Activated naive CD8-positive, alpha-beta T cell treated with anti-CD3 and anti-CD28 coated beads, Interleukin-2, amount 50 U/mL, for 16 hours (primary cell): ENCODE measurements at regions not wholly inside any gene's neighbourhood (a gene's known extent, or its start where the extent isn't known, plus 50 kb on each side); places are given as distances from the start of the nearest gene placed in this dataset.

Experiments used
- DNase-seq: peaks from one replicate; pipeline ENCODE4 v3.0.0-alpha.2; 2020; ENCODE audit warnings: low read depth, low spot score

DNA sequence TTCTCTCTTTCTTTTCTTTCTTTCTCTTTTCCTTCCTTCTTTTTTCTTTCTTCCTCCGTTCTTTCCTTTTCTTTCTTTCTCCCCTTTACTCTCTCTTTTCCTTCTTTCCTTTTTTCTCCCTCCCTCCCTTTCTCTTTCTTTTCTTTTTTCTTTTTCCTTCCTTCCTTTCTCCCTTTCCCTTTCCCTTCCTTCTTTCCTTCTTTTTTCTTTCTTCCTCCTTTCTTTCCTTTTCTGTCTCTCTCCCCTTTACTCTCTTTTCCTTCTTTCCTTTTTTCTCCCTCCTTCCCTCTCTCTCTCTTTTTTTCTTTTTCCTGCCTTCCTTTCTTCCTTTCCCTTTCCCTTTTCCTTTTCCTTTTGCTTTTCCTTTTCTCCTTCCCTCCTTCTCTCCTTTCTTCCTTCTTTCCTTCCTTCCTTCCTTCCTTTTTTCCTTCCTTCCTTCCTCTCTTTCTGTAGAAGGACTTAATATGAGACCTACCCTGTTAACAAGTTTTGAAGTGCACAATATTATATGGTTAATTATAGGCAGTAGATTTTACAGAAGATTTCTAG lies 142.7 kb upstream of the CD180 start:
- no peak for DNase-seq

DNA sequence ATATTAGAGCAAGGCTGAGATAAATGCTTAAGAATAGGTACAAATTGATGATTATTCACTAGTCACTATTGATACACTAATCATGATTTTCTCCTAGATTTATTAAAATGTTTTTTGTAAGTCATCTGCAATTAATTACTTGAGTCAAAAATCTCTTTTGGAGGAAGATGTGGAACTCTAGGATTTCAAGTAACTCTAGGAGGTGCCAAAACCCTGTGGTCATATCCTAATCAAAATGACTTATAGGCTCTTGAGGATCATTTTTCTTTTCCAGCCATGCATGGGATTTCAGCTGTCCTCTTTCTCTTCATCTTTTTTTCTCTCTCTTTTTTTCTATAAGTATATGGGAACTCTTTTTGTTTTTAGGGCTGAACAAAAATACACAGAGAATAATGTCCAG lies 141.8 kb upstream of the CD180 start:
- DNase-seq: no peak

DNA sequence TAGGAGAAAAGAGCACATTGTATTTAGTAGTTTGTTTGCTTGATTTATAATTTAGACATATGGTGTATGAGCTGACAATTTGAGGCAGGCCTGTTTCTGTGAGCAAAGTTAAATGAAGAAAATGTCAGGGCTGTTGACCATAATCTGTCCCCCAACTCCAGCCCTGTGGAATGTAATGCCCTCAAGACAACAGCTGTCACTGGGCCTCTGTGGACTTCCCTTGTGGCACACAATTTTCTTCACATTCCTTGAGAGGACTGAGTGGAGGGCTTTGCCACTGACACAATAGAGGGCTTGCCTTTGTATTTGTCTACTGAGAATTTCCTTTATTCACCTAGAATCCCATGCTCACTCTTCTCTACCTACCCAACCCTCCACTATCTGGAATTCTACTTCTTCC lies 141.2 kb upstream of the CD180 start:
- no peak for DNase-seq

DNA sequence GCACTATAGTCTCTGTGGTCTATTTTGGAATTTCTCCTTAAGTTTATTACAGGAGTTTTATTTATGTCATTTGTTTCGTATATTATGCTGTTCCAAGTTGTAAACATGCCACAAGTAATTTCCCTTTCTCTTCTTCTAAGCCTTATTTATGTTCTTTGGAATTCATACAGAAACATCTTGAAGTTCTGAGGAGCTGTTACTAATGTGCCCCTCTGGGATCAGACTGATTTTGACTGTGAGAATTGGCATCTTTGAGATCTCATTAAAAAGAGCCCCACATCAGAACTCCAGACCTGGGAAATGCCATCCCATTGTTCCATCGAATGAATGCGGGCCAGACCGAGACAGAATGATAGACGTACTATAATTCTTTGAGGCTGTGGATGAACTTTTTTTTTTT lies 138.8 kb upstream of the CD180 start:
- no peak for DNase-seq

DNA sequence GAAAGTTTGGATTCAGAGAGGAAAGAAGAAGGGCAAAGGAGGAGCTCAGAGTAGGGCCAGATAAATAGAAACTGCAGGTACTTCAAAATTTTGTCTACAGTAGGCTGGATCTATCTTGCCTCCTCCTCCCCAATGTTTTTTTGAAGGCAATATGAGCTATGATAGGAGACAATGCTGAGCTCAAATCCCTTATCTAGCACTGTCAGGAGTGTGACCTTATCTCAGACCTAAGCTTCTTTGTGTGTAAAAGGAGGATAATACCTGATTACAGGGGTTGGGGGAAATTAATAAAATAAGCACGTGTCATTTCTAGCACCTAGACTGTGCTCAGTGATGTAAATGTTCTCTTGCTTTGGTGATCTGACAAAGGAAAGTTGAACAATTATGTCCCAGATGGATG lies 137.8 kb upstream of the CD180 start:
- no peak for DNase-seq

DNA sequence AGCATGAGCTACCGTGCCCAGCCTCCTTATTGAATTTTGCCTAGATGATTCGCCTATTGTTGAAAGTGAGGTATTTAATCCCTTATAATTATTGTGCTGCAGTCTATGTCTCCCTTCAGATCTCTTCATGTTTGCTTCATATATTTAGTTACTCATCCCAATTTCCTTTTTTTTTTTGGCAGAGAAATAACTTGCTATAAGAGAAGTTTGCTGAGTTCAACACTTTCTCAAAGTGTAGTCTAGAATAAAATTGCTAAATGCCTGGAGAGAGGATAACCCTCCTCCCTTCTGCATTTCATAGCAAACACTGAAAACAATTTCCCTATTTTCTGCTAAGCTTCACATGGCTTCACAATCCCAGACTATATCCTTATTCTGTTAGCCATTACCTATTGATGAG lies 136.6 kb upstream of the CD180 start:
- no peak for DNase-seq

DNA sequence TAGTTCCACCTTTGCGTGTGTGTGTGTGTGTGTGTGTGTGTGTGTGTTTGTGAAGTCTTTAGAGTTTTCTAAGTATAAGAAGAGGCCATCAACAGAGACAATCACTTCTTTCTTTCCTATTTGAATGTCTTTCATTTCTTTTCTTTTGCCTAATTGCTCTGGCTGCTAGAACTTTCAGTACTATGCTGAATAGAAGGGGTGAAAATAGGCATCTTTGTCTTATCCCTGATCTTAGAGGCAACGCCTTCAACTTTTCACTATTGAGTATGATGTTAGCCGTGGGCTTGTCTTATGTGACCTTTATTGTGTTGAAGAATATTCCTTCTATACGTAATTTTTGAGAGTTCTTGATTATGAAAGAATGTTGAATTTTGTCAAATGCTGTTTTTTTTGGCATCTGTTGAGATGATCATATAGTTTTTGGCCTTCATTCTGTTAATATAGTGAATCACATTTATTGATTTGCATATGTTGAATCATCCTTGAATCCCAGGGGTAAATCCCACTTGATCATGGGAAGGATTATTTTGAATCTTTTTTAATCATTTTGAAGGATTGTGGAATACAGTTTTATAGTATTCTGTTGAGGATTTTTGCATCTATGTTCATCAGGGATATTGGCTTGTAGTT lies 134.8 kb upstream of the CD180 start:
- no peak for DNase-seq

DNA sequence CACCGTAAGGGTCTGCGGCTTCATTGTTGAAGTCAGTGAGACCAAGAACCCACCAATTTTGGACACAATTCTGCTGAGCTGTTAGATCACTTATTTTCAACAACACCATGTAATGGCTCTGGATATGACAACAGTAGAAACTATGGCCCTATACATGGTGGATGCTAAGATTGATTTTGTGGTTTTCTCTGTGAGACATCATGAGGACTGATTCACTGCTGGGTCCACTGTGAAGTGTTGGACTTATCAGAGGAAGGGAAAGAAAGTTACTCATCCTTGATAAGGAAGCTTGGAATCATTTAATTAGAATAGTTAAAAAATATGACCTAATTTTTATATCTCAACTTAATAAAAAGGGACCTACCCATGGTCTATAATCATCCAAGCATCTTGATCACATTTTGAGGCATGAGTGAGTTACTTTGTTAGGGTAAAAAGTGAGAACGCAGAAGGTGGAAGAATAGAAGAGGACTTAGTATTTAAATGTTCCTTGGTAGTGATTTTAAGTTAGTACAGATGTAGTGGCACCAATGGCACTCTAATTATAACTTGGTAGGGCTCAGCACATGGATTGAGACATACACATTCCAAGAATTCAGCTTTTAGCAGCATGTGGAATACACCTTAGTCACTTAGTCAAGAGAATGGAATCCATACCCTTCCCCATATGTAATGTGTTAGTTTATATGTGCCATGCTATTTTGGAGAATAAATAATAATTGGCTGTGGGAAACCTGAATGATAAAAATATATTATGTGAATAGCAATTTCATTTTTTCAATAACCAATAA lies 123.5 kb upstream of the CD180 start:
- DNase-seq: no peak

DNA sequence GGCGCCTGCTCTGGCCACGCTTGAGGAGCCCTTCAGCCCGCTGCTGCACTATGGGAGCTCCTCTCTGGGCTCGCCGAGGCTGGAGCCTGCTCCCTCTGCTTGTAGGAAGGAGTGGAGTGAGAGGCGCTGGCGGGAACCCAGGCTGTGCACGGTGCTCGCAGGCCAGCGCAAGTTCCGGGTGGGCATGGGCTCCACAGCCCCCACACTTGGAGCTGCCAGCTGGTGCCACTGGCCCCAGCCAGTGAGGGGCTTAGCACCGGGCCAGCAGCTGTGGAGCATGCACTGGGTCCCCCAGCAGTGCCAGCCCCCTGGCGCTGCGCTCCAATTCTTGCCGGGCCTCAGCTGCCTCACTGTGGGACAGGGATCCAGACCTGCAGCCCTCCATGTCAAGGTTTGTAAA lies 122.1 kb upstream of the CD180 start:
- DNase-seq: no peak

DNA sequence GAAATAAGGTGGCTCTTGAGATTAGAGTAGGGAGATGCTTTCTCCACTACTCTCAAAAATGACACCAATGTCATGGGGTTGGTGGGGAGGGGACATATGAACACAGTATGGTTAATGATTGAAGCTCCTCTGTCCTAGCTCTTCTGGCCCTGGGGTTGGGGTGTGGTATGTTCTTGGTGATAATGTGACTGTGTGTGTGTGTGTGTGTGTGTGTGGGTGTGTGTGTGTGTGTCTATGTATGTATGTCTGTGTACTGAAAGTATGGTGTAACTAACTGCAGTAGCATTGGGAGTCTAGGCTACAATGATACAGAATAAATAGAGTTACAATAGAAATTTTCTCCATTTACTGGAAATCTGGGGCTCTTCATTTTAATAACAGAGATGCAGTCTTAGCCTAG lies 121.0 kb upstream of the CD180 start:
- no peak for DNase-seq

DNA sequence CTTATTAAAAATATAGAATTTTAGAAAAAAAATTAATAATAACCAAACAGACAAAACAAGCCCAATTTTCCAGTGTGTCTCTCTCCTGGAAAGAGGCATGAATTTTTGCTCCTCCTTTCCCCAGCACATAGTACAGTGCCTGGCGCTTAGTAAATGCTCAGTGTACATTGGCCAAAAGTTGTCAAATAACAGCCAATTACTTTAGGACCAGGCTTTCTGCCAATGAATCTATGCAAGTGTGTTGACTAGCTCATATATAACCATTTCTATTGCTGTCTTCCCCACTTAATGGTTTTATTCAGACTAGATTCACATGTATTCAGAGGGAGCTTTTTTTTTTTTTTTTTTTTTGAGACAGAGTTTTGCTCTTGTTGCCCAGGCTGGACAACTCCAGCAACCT lies 120.1 kb upstream of the CD180 start:
- DNase-seq: no peak

DNA sequence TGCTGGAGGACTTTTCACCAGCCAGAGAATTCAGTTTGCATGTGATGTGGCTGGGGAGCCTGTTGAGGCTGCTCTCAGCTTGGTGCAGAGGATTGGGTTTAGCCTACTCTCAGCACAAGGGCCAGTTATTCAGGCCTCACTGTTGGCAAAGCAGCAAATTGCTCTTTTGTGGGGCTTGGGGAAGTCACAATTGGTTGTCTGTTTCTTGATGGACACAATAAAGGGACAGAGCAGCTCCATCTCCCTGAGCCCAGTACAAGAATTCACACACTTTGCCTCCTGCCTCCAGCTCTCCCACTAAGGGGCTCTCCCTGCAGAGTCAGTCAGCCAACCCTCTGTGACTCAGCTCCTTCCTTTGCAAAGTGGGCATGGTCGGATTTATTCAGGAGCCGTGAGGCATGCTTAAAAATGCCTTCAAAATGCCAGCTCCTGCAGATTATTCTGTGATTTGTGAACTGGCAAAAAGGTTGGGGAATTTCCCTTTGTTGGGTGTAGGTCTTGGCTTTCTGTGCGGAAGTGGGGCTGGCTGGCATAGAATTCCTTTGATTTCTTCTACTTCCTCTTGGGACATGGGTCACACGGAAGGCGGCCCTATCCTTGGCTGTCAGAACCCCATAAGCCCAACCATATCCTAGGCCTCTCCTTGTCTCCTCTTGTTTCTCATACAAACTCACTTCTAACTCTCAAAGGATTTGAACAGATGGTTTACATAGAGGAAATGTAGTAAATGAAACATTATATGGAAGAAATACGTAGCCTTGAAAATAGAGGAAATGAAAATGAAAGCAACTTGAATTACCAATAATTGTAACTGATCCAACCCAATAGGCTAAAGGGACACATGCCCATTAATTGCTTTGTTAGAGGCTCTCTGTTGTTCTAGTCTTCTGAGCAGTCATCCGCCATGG lies 118.7 kb upstream of the CD180 start:
- no peak for DNase-seq

DNA sequence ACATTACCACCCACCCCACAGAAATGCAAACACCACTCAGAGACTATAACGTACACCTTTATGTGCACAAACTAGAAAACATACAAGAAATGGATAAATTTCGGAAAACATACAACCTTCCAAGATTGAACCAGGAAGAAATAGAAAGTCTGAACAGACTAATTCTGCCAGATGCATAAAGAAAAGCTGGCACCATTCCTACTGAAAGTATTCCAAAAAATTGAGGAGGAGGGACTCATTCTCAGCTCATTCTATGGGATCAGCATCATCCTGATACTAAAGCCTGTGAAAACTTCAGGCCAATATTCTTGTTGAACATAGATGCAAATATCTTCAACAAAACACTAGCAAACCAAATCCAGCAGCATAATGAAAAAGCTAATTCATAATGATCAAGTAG lies 115.1 kb upstream of the CD180 start:
- no peak for DNase-seq

DNA sequence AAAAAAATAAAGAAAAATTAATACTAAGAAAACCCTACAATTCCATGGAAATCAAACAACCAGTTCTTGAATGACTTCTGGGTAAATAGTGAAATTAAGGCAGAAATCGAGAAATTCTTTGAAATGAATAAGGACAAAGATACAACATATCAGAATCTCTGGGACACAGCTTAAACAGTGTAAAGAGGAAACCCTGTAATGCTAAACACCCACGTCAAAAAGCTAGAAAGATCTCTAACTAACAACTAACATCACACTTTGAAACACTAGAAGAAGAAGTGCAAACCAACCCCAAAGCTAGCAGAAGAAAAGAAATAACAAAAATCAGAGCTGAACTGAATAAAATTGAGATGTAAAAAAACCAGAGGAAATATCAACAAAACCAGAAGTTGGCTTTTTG lies 114.6 kb upstream of the CD180 start:
- DNase-seq: no peak

DNA sequence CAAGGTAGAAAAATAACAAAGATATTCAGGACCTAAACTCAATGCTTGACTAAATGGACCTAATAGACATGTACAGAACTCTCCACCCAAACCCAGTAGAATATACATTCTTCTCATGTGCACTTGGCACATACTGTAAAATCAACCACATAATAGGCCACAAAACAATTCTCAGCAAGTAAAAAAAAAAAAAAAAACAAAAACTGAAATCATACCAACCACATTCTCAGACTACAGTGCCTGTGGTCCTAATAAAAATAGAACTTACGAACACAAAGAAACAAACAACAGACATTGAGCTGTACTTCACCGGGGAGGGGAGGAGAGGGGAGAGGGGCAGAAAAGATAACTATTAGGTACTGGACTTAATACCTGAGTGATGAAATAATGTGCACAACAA lies 114.1 kb upstream of the CD180 start:
- no peak for DNase-seq

DNA sequence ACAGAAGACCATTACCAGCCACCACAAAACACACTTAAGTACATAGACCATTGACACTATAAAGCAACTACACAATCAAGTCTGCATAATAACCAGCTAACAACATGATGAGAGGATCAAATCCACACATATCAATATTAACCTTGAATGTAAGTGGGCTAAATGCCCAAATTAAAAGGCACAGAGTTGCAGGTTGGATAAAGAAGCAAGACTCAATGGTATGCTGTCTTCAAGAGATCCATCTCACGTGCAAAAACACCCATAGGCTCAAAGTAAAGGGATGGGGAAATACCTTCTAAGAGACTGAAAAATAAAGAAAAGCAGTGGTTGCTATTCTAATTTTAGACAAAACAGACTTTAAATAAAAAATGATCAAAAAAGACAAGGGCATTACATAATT lies 113.6 kb upstream of the CD180 start:
- DNase-seq: no peak

DNA sequence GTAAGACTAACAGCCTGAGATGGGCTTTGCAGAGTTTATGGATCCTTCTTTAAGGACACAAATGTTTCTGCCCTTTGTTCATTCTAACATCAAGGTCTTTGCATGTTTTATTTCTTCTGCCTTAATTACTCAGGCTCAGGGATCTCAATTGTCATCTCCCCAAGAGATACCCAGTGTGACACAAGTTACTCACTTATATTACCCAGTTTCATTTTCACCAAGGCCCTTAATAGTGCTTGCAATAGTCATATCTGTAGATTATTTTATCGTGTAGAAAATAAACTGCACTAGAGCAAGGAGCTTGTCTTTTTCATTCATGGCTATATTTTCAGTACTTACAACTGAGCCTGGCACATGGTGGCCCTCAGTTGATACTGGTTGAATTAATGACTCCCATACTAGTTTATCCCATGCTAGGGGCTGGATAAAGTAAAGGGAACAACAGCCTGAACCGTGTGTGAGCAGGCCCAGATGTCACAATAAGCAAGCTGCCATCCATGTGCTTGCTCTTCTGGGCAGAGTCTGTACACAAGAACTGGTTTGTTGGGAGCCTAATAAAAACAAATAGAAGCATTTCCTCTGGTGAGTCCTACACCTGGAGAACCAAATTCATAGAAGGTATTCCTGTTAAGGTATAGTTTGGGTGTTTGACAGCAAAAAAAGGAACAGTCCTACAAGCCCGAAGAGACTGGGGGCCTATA lies 112.5 kb upstream of the CD180 start:
- no peak for DNase-seq

DNA sequence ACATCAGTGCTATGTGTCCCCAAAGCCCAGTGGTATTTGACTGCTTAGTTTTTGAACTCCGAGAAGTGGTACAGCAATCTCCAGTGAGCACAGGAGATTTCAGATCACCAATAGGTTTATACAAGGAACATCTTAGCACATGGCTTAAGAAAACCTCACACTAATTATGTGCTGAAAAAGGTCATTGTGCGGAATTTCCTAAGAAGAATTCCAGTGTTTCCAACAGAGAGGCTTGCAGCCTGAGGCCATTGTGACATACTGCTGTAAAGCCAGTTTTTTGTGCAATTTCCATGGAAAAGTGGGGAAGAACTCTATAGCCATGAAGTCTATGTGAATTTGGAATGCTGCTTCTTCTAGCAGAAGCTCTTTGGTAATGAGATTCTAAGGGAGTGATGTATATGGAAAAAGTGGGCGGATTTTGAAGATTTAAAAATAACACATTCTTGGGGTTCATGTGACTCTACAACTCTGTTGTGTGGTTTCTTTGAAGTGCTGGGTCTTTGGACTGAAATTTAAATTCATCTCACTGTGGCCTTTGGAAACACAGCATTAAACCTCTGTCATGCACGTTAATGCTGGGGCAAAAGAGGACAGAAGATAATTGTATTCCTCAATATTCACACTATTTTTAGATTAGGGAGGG lies 110.5 kb upstream of the CD180 start:
- DNase-seq: no peak

DNA sequence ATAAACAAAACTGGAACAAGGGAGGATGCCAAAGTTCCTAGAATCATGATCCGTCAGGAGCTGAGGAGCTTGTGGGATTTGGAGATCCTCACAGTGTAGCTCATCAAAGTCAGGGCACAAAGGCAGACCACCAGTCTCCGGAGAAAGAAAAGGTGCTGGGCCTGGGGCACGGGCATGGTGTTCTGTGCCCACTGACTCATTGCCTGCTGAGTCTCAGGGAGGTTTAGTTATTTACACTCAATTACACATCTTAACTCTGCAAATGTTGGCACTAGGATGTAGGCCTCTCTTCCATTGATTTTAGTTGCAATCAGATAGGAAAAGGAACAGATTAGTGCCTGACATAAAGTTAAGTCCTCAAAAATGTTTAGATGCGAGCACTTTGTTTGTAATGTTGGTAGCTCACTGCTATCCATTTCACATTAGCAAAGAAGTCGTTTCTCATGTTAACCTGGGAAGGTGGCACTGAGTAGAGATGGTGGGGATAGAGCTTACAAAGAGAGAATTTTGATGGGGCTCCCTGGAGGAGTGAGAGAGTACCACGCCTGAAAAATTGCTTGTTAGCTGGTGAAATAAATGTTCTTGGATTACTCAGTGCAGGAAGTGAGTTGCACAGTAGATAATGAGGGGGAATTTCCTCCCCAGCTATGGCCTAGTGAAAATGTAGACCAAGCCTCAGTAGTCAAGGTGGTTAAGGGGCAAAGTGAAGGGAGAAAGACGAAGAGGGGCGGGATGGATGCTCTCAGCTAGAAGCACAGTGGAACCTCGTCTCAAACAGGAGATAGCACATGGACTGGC lies 109.5 kb upstream of the CD180 start:
- DNase-seq: no peak

DNA sequence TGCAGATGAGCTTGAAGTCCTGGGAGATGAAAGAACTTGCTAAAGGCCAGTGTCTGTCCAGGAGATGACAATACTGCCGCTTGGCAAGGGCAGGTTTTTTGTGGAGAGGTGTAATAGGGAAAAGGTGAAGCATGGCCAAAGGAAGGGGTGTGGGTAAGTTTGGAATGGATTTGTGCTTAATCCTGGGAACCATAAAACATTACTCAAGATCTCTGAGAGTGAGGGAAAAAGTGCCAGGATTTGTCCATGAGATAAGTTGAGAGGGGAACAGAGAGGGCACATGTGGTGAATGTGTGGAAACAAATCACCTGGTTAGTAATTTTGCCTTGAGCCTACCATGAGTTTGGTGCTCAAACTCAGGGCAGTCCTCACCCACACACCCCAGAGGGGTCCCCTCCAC lies 108.8 kb upstream of the CD180 start:
- DNase-seq: no peak
